Pons (tissue), 1 donor: ENCODE measurements at regions not wholly inside any gene's neighbourhood (a gene's known extent, or its start where the extent isn't known, plus 50 kb on each side); places are given as distances from the start of the nearest gene placed in this dataset.
"Not testable (repeated sequence)": the region's sequence is repeated elsewhere in the genome, so short reads cannot be mapped to it uniquely, and the experiment has no call there.

Source experiments
- DNase-seq: peaks from one replicate; pipeline ENCODE4 v3.0.0-alpha.2; 2016; ENCODE audit warnings: low spot score

GRCh38 chr14:40252817-40253447 is 820.7 kb upstream of the FBXO33 start:
- no peak for DNase-seq

- no peak for DNase-seq
Measured at GRCh38 chr14:40248671-40249070, 816.4 kb upstream of the FBXO33 start.

- DNase-seq = no peak
Measured at GRCh38 chr14:40240245-40240859, 808.1 kb upstream of the FBXO33 start.

- no peak for DNase-seq
Measured at GRCh38 chr14:40232302-40232701, 800.1 kb upstream of the FBXO33 start.

GRCh38 chr14:40229676-40230075 is 797.4 kb upstream of the FBXO33 start:
- no peak for DNase-seq

- DNase-seq = no peak
Measured at GRCh38 chr14:40222996-40223395, 790.8 kb upstream of the FBXO33 start.

GRCh38 chr14:40221428-40221827 is 789.2 kb upstream of the FBXO33 start:
- DNase-seq = no peak

GRCh38 chr14:40219032-40219431 is 786.8 kb upstream of the FBXO33 start:
- no peak for DNase-seq

- no peak for DNase-seq
Measured at GRCh38 chr14:40218282-40218941, 786.2 kb upstream of the FBXO33 start.

- no peak for DNase-seq
Measured at GRCh38 chr14:40216976-40217375, 784.7 kb upstream of the FBXO33 start.

GRCh38 chr14:40216408-40216807 is 784.2 kb upstream of the FBXO33 start:
- DNase-seq = not testable (repeated sequence)

- no peak for DNase-seq
Measured at GRCh38 chr14:40213701-40214100, 781.5 kb upstream of the FBXO33 start.

GRCh38 chr14:40204441-40205175 is 772.4 kb upstream of the FBXO33 start:
- DNase-seq = no peak

GRCh38 chr14:40199101-40199500 is 766.9 kb upstream of the FBXO33 start:
- DNase-seq = no peak

- no peak for DNase-seq
Measured at GRCh38 chr14:40197344-40197743, 765.1 kb upstream of the FBXO33 start.

- no peak for DNase-seq
Measured at GRCh38 chr14:40188006-40188405, 755.8 kb upstream of the FBXO33 start.

- DNase-seq = no peak
Measured at GRCh38 chr14:40164083-40164482, 731.9 kb upstream of the FBXO33 start.

- no peak for DNase-seq
Measured at GRCh38 chr14:40139657-40140056, 707.4 kb upstream of the FBXO33 start.

- DNase-seq = no peak
Measured at GRCh38 chr14:40133463-40133862, 701.2 kb upstream of the FBXO33 start.

- no peak for DNase-seq
Measured at GRCh38 chr14:40129159-40129558, 696.9 kb upstream of the FBXO33 start.

GRCh38 chr14:40123816-40124215 is 691.6 kb upstream of the FBXO33 start:
- DNase-seq = no peak

- no peak for DNase-seq
Measured at GRCh38 chr14:40122968-40123648, 690.9 kb upstream of the FBXO33 start.
